Omental fat pad (tissue), 3 donors: ENCODE measurements at regions not wholly inside any gene's neighbourhood (a gene's known extent, or its start where the extent isn't known, plus 50 kb on each side); places are given as distances from the start of the nearest gene placed in this dataset.

Experiments used
- ATAC-seq: fragments of 150-250 bp; one replicate; pipeline ENCODE4 v1.9.1; 2016; ENCODE audit warnings: mild to moderate bottlenecking, moderate library complexity; ENCODE audit not compliant: low FRiP score
- DNase-seq: peaks from one replicate; pipeline ENCODE4 v3.0.0-alpha.2; 2019; ENCODE audit warnings: low spot score
- CTCF ChIP-seq, 3 donors: fragments of 450-650 bp; IDR thresholded peaks; one replicate each; pipeline ENCODE4 v1.5.1; 2016 to 2017; ENCODE audit warnings: antibody characterized with exemption in 3 of 3, mild to moderate bottlenecking in 3 of 3, moderate library complexity in 2 of 3

- no peak for DNase-seq
- no peak for ATAC-seq
- no peak for TF ChIP-seq CTCF (IDR thresholded peaks at IDR 0.05)
These were observed 646.0 kb upstream of the FAM241A start for GRCh38 chr4:111499291-111499690.

GRCh38 chr4:111499706-111500105 is 645.5 kb upstream of the FAM241A start:
- DNase-seq (no peak), ATAC-seq (no peak)
- TF ChIP-seq CTCF (IDR thresholded peaks at IDR 0.05) = no peak

GRCh38 chr4:111500858-111501257 is 644.4 kb upstream of the FAM241A start:
- TF ChIP-seq CTCF (IDR thresholded peaks at IDR 0.05) = no peak
- no peak for ATAC-seq
- DNase-seq = no peak

- ATAC-seq (no peak), DNase-seq (no peak)
- no peak for TF ChIP-seq CTCF (IDR thresholded peaks at IDR 0.05)
These were observed 643.3 kb upstream of the FAM241A start for GRCh38 chr4:111501946-111502345.

- DNase-seq (no peak), ATAC-seq (no peak)
- TF ChIP-seq CTCF (IDR thresholded peaks at IDR 0.05) = no peak
These were observed 642.6 kb upstream of the FAM241A start for GRCh38 chr4:111502626-111503025.

- no peak for DNase-seq
- TF ChIP-seq CTCF (IDR thresholded peaks at IDR 0.05) = no peak
These were observed 638.5 kb upstream of the FAM241A start for GRCh38 chr4:111506706-111507105.

GRCh38 chr4:111510535-111510934 is 634.7 kb upstream of the FAM241A start:
- no peak for TF ChIP-seq CTCF (IDR thresholded peaks at IDR 0.05)
- ATAC-seq (no peak), DNase-seq (no peak)

More at GRCh38 chr4:111506706-111507105, 638.5 kb upstream of the FAM241A start:
- ATAC-seq = no peak
